ENCODE measurements at regions not wholly inside any gene's neighbourhood (a gene's known extent, or its start where the extent isn't known, plus 50 kb on each side); places are given as distances from the start of the nearest gene placed in this dataset.

DNA sequence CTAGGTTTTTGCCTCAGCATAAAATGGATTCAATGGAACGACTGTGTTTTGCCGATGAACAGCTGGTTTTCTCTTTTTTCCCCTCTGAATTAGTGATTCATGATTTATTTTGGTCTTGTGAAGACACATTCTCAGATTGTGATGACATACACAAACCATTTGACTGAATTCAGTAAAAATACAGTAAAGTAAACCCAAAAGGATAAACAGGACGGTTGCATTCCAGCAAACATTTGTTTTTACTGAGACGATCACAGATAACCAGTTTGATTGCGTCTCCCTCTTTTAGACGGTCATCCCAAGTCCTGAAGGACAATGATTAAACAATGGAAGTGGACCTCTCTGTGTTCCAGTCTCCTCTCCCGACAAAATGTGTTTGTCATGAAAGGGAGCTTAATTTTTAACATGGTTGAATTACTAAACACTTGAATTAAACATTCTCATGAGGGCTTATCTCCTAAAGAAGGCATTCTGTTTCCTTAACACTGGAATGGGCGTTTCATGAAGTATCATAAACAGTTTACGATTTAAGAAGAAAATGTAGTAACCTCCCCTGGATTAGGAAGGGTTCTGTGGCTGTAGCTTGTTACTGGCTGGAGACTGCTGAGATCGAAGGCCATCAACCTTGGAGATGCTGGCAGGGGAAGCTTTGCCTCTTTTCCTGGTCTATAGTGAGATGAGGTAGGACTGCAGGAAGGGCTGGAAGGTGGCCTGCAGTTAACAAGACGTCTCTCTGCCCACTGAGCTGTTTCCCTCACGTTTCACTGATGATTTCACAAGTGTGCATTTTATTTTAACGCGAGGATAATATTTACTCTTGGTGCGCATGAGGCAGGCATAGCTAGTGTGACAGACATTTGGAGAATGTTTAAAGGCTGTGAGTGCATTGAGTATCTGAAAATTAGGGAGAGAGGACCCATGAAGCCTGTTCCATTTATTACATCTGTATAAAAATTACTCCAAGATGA, 457.9 kb downstream of the FGF9 start:
- TF ChIP-seq, protein P1, sequence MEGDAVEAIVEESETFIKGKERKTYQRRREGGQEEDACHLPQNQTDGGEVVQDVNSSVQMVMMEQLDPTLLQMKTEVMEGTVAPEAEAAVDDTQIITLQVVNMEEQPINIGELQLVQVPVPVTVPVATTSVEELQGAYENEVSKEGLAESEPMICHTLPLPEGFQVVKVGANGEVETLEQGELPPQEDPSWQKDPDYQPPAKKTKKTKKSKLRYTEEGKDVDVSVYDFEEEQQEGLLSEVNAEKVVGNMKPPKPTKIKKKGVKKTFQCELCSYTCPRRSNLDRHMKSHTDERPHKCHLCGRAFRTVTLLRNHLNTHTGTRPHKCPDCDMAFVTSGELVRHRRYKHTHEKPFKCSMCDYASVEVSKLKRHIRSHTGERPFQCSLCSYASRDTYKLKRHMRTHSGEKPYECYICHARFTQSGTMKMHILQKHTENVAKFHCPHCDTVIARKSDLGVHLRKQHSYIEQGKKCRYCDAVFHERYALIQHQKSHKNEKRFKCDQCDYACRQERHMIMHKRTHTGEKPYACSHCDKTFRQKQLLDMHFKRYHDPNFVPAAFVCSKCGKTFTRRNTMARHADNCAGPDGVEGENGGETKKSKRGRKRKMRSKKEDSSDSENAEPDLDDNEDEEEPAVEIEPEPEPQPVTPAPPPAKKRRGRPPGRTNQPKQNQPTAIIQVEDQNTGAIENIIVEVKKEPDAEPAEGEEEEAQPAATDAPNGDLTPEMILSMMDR (IDR thresholded peaks at IDR 0.05) = no peak
- no peak for TF ChIP-seq EZH2 (IDR thresholded peaks at IDR 0.05; ENCODE audit: borderline replicate concordance, insufficient read depth, low read depth, low read length, poor library complexity, severe bottlenecking)

Measured in B cell (primary cell).